ENCODE measurements at regions not wholly inside any gene's neighbourhood (a gene's known extent, or its start where the extent isn't known, plus 50 kb on each side); places are given as distances from the start of the nearest gene placed in this dataset.

DNA sequence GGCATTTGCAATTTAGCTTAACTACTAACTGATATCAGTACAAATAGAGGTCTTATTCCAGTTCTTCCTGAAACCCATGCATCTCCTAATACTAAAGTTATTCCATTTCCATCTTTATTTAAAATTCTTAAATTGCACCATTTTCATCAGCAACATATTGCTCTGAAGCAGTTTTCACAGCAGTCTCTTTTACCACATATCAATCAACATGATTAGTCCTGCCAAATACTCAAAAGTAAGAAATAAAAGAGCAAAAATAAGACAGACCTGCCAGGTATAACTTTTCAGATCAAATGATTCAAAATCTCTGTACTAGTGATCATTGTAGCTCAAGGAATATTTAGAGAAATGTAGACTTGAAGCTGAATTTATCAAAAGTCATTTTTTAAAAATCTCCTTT is 141.7 kb downstream of the SLITRK1 start:
- TF ChIP-seq, protein P1, sequence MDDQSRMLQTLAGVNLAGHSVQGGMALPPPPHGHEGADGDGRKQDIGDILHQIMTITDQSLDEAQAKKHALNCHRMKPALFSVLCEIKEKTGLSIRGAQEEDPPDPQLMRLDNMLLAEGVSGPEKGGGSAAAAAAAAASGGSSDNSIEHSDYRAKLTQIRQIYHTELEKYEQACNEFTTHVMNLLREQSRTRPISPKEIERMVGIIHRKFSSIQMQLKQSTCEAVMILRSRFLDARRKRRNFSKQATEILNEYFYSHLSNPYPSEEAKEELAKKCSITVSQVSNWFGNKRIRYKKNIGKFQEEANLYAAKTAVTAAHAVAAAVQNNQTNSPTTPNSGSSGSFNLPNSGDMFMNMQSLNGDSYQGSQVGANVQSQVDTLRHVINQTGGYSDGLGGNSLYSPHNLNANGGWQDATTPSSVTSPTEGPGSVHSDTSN (CRISPR knock-in tag; IDR thresholded peaks at IDR 0.05) = no peak
- no peak for TF ChIP-seq MEIS1 (CRISPR knock-in tag; IDR thresholded peaks at IDR 0.05; ENCODE audit: borderline replicate concordance)
- no peak for TF ChIP-seq ZNF626 (tag by site-specific recombination; IDR thresholded peaks at IDR 0.05)
- TF ChIP-seq, protein P2, sequence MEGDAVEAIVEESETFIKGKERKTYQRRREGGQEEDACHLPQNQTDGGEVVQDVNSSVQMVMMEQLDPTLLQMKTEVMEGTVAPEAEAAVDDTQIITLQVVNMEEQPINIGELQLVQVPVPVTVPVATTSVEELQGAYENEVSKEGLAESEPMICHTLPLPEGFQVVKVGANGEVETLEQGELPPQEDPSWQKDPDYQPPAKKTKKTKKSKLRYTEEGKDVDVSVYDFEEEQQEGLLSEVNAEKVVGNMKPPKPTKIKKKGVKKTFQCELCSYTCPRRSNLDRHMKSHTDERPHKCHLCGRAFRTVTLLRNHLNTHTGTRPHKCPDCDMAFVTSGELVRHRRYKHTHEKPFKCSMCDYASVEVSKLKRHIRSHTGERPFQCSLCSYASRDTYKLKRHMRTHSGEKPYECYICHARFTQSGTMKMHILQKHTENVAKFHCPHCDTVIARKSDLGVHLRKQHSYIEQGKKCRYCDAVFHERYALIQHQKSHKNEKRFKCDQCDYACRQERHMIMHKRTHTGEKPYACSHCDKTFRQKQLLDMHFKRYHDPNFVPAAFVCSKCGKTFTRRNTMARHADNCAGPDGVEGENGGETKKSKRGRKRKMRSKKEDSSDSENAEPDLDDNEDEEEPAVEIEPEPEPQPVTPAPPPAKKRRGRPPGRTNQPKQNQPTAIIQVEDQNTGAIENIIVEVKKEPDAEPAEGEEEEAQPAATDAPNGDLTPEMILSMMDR (tag by site-specific recombination; IDR thresholded peaks at IDR 0.05) = no peak
- no peak for TF ChIP-seq BCL11A (tag by site-specific recombination; IDR thresholded peaks at IDR 0.05; ENCODE audit: low read depth)
- no peak for TF ChIP-seq ZNF184 (tag by site-specific recombination; IDR thresholded peaks at IDR 0.05)
